H1 (cell line): ENCODE measurements at regions not wholly inside any gene's neighbourhood (a gene's known extent, or its start where the extent isn't known, plus 50 kb on each side); places are given as distances from the start of the nearest gene placed in this dataset.

Experiments used
- CTCF ChIA-PET: fragments of 300-600 bp; sonication (Branson Sonifier 250); formaldehyde crosslinking; loops from one replicate; lab custom pipeline; 2021; ENCODE audit not compliant: partially characterized antibody; lab: Charles Lee
- POLR2A ChIA-PET: fragments of 300-600 bp; sonication (Branson Sonifier 250); formaldehyde crosslinking; loops from one replicate; lab custom pipeline; 2021; ENCODE audit warnings: inconsistent platforms; ENCODE audit not compliant: partially characterized antibody; lab: Charles Lee
- DNase-seq, 2 experiments: peaks; one replicate each; pipeline versions ENCODE4 v3.0.0 to v3.0.0-alpha.2; 2010 to 2022; ENCODE audit warnings: low spot score in 2 of 2, low read depth in 1 of 2, mixed read lengths in 1 of 2
- FAIRE-seq: peaks from 2 replicates; lab custom pipeline; 2011; peaks lifted over from hg19 to GRCh38; lab: Jason Lieb, UNC
- H2AFZ ChIP-seq: 2 replicates; pipeline ENCODE4 v1.8.1; 2012; ENCODE audit warnings: low read length, inconsistent platforms
- H2AK5ac ChIP-seq: 2 replicates; pipeline ENCODE4 v1.6.1; 2013; ENCODE audit warnings: low read depth, low read length
- H2BK120ac ChIP-seq: replicated peaks from 2 replicates; pipeline ENCODE3; 2013; ENCODE audit warnings: low read depth, low read length, inconsistent platforms
- H2BK12ac ChIP-seq: 2 replicates; pipeline ENCODE4 v1.6.1; 2013; ENCODE audit warnings: low read depth, low read length
- H2BK15ac ChIP-seq: 2 replicates; pipeline ENCODE4 v1.6.1; 2013; ENCODE audit warnings: low read length
- H2BK20ac ChIP-seq: 2 replicates; pipeline ENCODE4 v1.6.1; 2013; ENCODE audit warnings: low read length
- H2BK5ac ChIP-seq: 2 replicates; pipeline ENCODE4 v1.6.1; 2013; ENCODE audit warnings: low read depth, low read length
- H3K14ac ChIP-seq: 2 replicates; pipeline ENCODE4 v1.6.1; 2013; ENCODE audit warnings: inconsistent platforms; ENCODE audit not compliant: insufficient read length
- H3K18ac ChIP-seq: 2 replicates; pipeline ENCODE4 v1.6.1; 2013; ENCODE audit warnings: low read length; ENCODE audit errors: extremely low read depth
- H3K23ac ChIP-seq: 2 replicates; pipeline ENCODE4 v1.6.1; 2013; ENCODE audit warnings: inconsistent platforms; ENCODE audit not compliant: insufficient read length
- H3K23me2 ChIP-seq: 2 replicates; pipeline ENCODE4 v1.6.1; 2013; ENCODE audit warnings: low read depth, low read length
- H3K27ac ChIP-seq: 2 replicates; pipeline ENCODE4 v1.6.1; 2011; ENCODE audit warnings: low read depth, low read length, inconsistent platforms
- H3K27me3 ChIP-seq, 4 experiments: replicated peaks in 1 of 4; 1 replicate in 1 of 4; 2 replicates in 3 of 4; pipeline versions ENCODE4 v1.6.1 to v1.8.1; 2011 to 2013; ENCODE audit warnings: low read length in 3 of 4, mild to moderate bottlenecking in 3 of 4, inconsistent platforms in 2 of 4, mixed read lengths in 2 of 4, moderate library complexity in 1 of 4; ENCODE audit not compliant: control insufficient read depth in 3 of 4, insufficient read depth in 3 of 4; ENCODE audit errors: extremely low read depth in 1 of 4
- H3K36me3 ChIP-seq, 4 experiments: 2 replicates each; pipeline versions ENCODE4 v1.6.1 to v1.8.1; 2011 to 2013; ENCODE audit warnings: mild to moderate bottlenecking in 4 of 4, low read length in 3 of 4, moderate library complexity in 2 of 4, control low read depth in 1 of 4, inconsistent platforms in 1 of 4; ENCODE audit not compliant: insufficient read depth in 4 of 4, control insufficient read depth in 2 of 4
- H3K4ac ChIP-seq: replicated peaks from 2 replicates; pipeline ENCODE3; 2013; ENCODE audit warnings: low read length, low read depth, mixed read lengths, inconsistent platforms; ENCODE audit not compliant: insufficient read length
- H3K4me1 ChIP-seq, 4 experiments: replicated peaks in 1 of 4; 1 replicate in 1 of 4; 2 replicates in 3 of 4; pipeline versions ENCODE4 v1.6.1 to v1.8.1; 2011 to 2013; ENCODE audit warnings: low read length in 3 of 4, inconsistent platforms in 2 of 4, mixed read lengths in 1 of 4; ENCODE audit not compliant: insufficient read depth in 4 of 4, control insufficient read depth in 3 of 4
- H3K4me2 ChIP-seq, 2 experiments: 2 replicates each; pipeline versions ENCODE4 v1.6.1 to v1.8.1; 2011 to 2013; ENCODE audit warnings: low read depth in 2 of 2, low read length in 2 of 2, control low read depth in 1 of 2, inconsistent platforms in 1 of 2, mild to moderate bottlenecking in 1 of 2; ENCODE audit not compliant: insufficient read depth in 1 of 2
- H3K4me3 ChIP-seq, 4 experiments: fragments of 200-600, 300-600 bp in 1 of 4; sonication (generic), shearing (Covaris generic), sonication (Bioruptor Twin) in 1 of 4; 2 replicates each; pipeline versions ENCODE4 v1.5.1 to v1.8.1; 2011 to 2016; ENCODE audit warnings: low read length in 4 of 4, low read depth in 3 of 4, control low read depth in 2 of 4, inconsistent platforms in 2 of 4, mild to moderate bottlenecking in 2 of 4, mixed read lengths in 1 of 4, moderate library complexity in 1 of 4; ENCODE audit not compliant: insufficient read depth in 2 of 4; ENCODE audit errors: extremely low read depth in 1 of 4
- H3K56ac ChIP-seq: replicated peaks from 2 replicates; pipeline ENCODE3; 2013; ENCODE audit warnings: low read depth, mild to moderate bottlenecking, mixed read lengths, low read length, inconsistent platforms; ENCODE audit not compliant: insufficient read length
- H3K79me1 ChIP-seq: 2 replicates; pipeline ENCODE4 v1.6.1; 2013; ENCODE audit warnings: low read depth, low read length, control low read depth
- H3K79me2 ChIP-seq, 2 experiments: 2 replicates each; pipeline versions ENCODE4 v1.6.1 to v1.8.1; 2012 to 2013; ENCODE audit warnings: low read length in 2 of 2, mild to moderate bottlenecking in 2 of 2, inconsistent platforms in 1 of 2; ENCODE audit not compliant: insufficient read depth in 2 of 2, control insufficient read depth in 1 of 2
- H3K9ac ChIP-seq, 4 experiments: replicated peaks in 1 of 4; 1 replicate in 1 of 4; 2 replicates in 3 of 4; pipeline versions ENCODE4 v1.6.1 to v1.8.1; 2011 to 2013; ENCODE audit warnings: low read depth in 3 of 4, low read length in 3 of 4, control low read depth in 2 of 4, mild to moderate bottlenecking in 2 of 4, moderate library complexity in 2 of 4, inconsistent platforms in 1 of 4; ENCODE audit errors: extremely low read depth in 1 of 4
- H3K9me3 ChIP-seq, 2 experiments: 2 replicates each; pipeline versions ENCODE4 v1.6.1 to v1.8.1; 2012 to 2013; ENCODE audit warnings: mild to moderate bottlenecking in 2 of 2, moderate library complexity in 2 of 2, control low read depth in 1 of 2, inconsistent platforms in 1 of 2, low read depth in 1 of 2, low read length in 1 of 2, mixed read lengths in 1 of 2; ENCODE audit not compliant: insufficient read depth in 2 of 2
- H4K20me1 ChIP-seq, 2 experiments: replicated peaks in 1 of 2; 2 replicates each; pipeline versions ENCODE3 to v1.8.1; 2011 to 2013; ENCODE audit warnings: inconsistent platforms in 2 of 2, low read length in 2 of 2, mild to moderate bottlenecking in 1 of 2; ENCODE audit not compliant: insufficient read depth in 2 of 2, control insufficient read depth in 1 of 2
- H4K5ac ChIP-seq: 2 replicates; pipeline ENCODE4 v1.6.1; 2013; ENCODE audit warnings: low read length, low read depth, mixed read lengths, inconsistent platforms; ENCODE audit not compliant: insufficient read length
- H4K8ac ChIP-seq: 2 replicates; pipeline ENCODE4 v1.8.0; 2013; ENCODE audit warnings: mild to moderate bottlenecking, moderate library complexity, low read length, inconsistent platforms; ENCODE audit not compliant: insufficient read depth; ENCODE audit errors: extremely low read depth
- H4K91ac ChIP-seq: replicated peaks from 2 replicates; pipeline ENCODE3; 2013; ENCODE audit warnings: low read length, mixed read lengths, inconsistent platforms; ENCODE audit not compliant: insufficient read length
- ASH2L ChIP-seq: fragments of 200-600, 300-600 bp; sonication (generic); IDR thresholded peaks from one replicate; pipeline ENCODE4 v1.7.1; 2017; ENCODE audit warnings: low read length
- BACH1 ChIP-seq: IDR thresholded peaks from 2 replicates; pipeline ENCODE4 v1.6.1; 2012; ENCODE audit warnings: low read length, improper control_type of control experiment
- CTBP2 ChIP-seq: IDR thresholded peaks from 2 replicates; pipeline ENCODE4 v1.7.0; 2011; ENCODE audit warnings: borderline replicate concordance, mild to moderate bottlenecking, moderate library complexity, mixed read lengths, low read length; ENCODE audit not compliant: insufficient read depth, insufficient read length
- KDM5A ChIP-seq: fragments of 200-600 bp; IDR thresholded peaks from 2 replicates; pipeline ENCODE4 v1.7.1; 2012; ENCODE audit warnings: mild to moderate bottlenecking, low read length, inconsistent platforms, mixed read lengths
- WGBS, 2 experiments: shearing (Covaris generic) in 1 of 2; methylation state at CpG; one replicate each; pipeline versions ENCODE4 v1.1.6 to v1.1.7; 2013 to 2015; ENCODE audit warnings: low lambda C conversion rate in 2 of 2, mixed read lengths in 2 of 2, inconsistent platforms in 1 of 2, low coverage in 1 of 2, missing lambda C conversion rate in 1 of 2; ENCODE audit not compliant: insufficient replicate concordance in 2 of 2, insufficient coverage in 1 of 2, insufficient read length in 1 of 2; ENCODE audit errors: extremely low coverage in 1 of 2, missing lambda C conversion rate in 1 of 2; 5-methylcytosine and 5-hydroxymethylcytosine counted together
- TF ChIP-seq, protein P1 (sequence below): IDR thresholded peaks from 2 replicates; pipeline ENCODE4 v1.6.1; 2012; ENCODE audit warnings: low read length, inconsistent platforms

DNA sequence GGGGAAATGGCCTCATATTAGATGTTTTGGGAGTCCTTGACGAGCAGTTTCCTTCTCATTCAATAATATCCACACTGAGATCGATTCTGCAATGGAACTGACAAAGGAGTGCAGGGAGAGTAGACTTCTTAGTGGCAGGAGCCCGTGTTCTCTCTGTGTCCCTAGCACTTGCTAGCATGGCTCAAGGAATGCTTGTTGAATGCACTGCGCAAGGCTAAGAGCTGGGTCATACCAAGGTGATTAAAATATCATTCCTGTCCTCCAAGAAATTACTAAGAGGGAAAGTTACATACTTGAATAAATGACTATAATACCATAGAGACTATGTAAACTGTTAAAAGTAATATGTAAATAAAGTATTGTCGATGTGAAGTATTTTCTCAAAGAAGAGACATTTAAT lies 630.1 kb downstream of the IRX1 start:
- no peak overlapping the region for H3K56ac ChIP-seq
- H3K79me1 ChIP-seq, result no peaks in the 10 kb centered on the region
- no peak for FAIRE-seq
- H4K20me1 ChIP-seq, result no peaks in the 10 kb centered on the region
- H3K9ac ChIP-seq, result no peak overlapping the region
- H3K4ac ChIP-seq, result no peak overlapping the region
- TF ChIP-seq KDM5A (no peak), CTBP2 (no peak), ASH2L (no peak), BACH1 (no peak)
- TF ChIP-seq, protein P1, sequence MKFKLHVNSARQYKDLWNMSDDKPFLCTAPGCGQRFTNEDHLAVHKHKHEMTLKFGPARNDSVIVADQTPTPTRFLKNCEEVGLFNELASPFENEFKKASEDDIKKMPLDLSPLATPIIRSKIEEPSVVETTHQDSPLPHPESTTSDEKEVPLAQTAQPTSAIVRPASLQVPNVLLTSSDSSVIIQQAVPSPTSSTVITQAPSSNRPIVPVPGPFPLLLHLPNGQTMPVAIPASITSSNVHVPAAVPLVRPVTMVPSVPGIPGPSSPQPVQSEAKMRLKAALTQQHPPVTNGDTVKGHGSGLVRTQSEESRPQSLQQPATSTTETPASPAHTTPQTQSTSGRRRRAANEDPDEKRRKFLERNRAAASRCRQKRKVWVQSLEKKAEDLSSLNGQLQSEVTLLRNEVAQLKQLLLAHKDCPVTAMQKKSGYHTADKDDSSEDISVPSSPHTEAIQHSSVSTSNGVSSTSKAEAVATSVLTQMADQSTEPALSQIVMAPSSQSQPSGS, result no peak
- TF ChIP-seq, all 59 proteins: peak for 0
- Histone ChIP-seq H3K27ac (no peak overlapping the region), H3K4me1 (peaks cover 0 to 3% (median under 1%) of the 10 kb centered on the region in 4 experiments; a peak in 1 of 7 replicates), H3K14ac (no peak overlapping the region), H3K4me2 (no peak overlapping the region), H3K79me2 (no peaks in the 10 kb centered on the region), H4K8ac (no peak overlapping the region), H2BK120ac (no peak overlapping the region), H3K36me3 (no peaks in the 10 kb centered on the region), H4K5ac (no peak overlapping the region), H3K18ac (no peak overlapping the region), H2AK5ac (no peak overlapping the region), H4K91ac (no peak overlapping the region), H2AFZ (no peak overlapping the region), H3K27me3 (no peaks in the 10 kb centered on the region; a peak in 1 of 7 replicates), H2BK20ac (no peak overlapping the region), H3K23me2 (no peaks in the 10 kb centered on the region), H3K23ac (no peak overlapping the region), H3K4me3 (no peak overlapping the region), H2BK12ac (no peak overlapping the region), H3K9me3 (no peaks in the 10 kb centered on the region), H2BK5ac (no peak overlapping the region), H2BK15ac (no peak overlapping the region)
- 95% methylated on average over 5 of the region's 5 CpGs; no CpG with 5 or more reads in 1 of the 2 experiments for WGBS, 2 experiments
- DNase-seq, result no peak
- ChIA-PET POLR2A (interaction anchor here (0.7 kb wide), 1 partner anchor 9 kb away, joined by 3 read pairs; no protein-coding TSS in a partner anchor), CTCF (no interaction called here)
